Stimulated activated CD4-positive, alpha-beta T cell treated with anti-CD3 and anti-CD28 coated beads, Interleukin-4, amount 100 ng/mL, for 1 hour (primary cell): ENCODE measurements at regions not wholly inside any gene's neighbourhood (a gene's known extent, or its start where the extent isn't known, plus 50 kb on each side); places are given as distances from the start of the nearest gene placed in this dataset.
"Not testable (repeated sequence)": the region's sequence is repeated elsewhere in the genome, so short reads cannot be mapped to it uniquely, and the experiment has no call there.

Source experiments
- DNase-seq: peaks from one replicate; pipeline ENCODE4 v3.0.0-alpha.2; 2020

- no peak for DNase-seq
Observed at GRCh38 chr21:25220169-25220568, 387.1 kb downstream of the MRPL39 start.

DNA sequence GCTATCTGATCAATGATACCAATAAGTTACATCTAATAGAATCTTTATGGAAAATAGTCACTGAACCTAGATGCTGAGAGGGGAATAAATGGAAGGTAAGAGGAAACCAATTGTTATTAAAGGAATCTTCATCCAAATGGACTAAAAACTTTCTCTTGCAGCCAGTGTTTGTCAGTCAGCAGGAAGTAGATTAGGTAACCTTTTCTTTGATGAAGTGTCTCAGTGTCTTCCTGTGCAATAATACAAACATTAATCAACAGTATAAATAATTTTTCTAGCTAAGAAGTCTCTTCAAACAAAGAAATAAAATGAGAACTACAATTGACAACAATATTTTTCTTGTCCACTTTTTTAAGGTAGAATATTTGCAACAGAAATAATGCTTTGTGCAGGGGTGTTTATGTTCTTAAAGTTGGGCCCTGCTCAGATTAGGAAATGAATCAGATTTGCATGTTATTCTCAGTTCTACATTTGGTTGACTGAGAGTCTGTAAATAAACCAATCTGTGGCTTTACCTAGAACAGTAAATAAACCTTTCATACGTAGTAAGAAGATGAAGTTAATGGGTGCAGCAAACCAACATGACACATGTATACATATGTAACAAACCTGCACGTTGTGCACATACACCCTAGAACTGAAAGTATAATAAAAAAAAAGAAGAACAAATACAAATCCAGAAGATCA lies 391.4 kb downstream of the MRPL39 start:
- DNase-seq = no peak

GRCh38 chr21:25214676-25215075 lies 392.6 kb downstream of the MRPL39 start:
- DNase-seq = no peak

GRCh38 chr21:25199944-25200343 lies 407.3 kb downstream of the MRPL39 start:
- no peak for DNase-seq

- no peak for DNase-seq
Observed at GRCh38 chr21:25191141-25191540, 416.1 kb downstream of the MRPL39 start.

DNA sequence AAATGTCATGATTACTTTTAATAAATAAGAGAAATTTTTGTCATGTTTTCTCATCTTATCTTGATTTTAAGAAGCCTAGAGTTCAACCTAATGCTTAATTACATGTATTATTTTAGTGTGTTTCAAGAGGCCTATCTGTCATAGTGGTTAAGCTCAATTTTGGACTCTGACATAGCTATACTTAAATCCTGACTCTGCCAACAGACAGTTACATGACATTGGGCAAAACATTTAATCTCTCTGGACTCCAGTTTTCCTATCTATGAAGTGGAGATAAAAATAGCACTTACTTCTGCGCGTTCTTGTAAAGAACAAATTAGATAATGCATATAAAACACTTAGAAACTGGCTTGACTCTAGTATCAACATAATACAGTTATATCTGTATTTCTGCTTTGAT lies 417.8 kb downstream of the MRPL39 start:
- DNase-seq = no peak

- DNase-seq = no peak
Observed at GRCh38 chr21:25188677-25189079, 418.6 kb downstream of the MRPL39 start.

DNA sequence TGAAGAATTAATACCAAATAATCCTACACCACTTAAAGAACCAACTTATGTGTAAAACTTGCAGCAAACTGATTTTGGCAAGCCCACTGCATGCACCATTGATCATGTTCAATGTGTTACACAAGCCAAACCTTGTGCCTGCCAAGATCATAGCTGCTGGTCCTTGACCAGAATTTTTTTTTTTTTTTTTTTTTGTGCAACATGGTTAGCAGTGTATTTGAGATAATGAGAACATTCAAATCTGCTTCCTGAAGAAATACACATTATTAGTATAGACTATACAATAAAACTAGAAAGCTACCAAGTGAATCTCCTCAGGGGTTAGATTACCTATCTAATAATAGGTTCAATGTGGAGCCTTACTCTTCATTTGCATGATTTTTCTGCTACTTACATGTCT lies 421.0 kb downstream of the MRPL39 start:
- no peak for DNase-seq

DNA sequence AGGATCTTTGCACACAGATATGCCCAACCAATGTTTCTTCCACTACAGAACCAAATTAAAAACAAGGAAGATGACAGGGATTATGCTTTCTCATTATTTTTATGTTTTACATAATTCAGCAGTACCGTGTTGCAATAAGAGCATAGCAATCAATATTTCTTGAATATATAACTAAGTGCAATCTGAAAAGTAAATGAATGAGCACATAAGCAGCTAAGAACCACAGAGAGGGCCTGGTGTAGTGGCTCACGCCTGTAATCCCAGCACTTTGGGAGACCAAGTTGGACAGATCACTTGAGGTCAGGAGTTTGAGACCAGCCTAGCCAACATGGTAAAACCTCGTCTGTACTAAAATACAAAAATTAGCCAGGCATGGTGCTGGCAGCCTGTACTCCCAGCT lies 423.7 kb downstream of the MRPL39 start:
- no peak for DNase-seq

DNA sequence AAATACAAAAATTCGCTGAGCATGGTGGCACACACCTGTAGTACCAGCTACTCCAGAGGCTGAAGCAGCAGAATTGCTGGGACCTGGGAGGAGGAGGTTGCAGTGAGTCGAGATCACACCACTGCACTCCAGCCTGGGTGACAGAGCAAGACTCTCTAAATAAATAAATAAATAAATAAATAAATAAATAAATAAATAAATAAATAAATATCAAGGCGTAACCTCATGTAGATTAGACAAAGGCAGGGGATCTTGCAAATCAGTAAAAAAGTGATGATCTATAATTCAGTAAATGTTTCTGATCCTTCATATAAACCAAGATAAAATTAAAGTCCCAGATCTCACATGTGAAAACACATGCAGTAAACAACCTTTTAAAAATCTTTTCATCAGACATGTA lies 425.6 kb downstream of the MRPL39 start:
- not testable (repeated sequence) for DNase-seq

- no peak for DNase-seq
Observed at GRCh38 chr21:25179116-25179515, 428.2 kb downstream of the MRPL39 start.

DNA sequence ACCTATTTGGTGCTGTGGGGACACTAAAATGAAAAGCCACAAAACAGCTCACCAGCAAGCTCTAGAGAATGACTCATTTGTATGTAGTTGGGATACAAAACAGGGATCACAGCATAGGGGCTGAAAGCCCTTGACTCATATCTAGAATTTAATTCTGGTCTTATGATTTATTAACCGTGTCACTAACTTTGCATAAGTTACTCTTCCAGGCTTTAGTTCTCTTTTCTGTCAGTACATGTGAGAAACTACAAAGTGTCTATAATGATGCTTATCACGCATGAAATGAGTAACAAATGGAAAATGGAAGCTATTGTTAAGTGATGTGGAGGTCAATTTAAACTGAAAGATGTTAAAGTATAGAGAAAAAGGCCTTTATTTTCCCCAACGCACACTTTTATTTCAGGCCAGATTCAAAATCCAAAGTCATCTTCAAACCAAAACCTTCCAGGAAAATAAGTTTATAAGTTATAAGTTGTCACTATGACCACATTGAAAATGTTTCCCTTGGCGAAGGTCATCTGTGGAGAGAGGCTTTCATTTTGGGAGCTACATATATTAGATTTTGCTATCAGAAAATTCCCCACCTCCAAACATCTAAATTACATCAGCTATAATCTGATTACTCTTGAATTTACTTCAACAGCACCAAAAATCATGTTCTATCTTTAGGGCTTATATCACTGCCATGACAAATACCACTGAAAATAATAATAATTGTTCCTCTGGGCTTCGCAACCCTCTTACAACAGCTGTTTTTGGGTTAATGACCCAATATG lies 430.5 kb downstream of the MRPL39 start:
- DNase-seq = no peak

- no peak for DNase-seq
Observed at GRCh38 chr21:25175938-25176337, 431.3 kb downstream of the MRPL39 start.

DNA sequence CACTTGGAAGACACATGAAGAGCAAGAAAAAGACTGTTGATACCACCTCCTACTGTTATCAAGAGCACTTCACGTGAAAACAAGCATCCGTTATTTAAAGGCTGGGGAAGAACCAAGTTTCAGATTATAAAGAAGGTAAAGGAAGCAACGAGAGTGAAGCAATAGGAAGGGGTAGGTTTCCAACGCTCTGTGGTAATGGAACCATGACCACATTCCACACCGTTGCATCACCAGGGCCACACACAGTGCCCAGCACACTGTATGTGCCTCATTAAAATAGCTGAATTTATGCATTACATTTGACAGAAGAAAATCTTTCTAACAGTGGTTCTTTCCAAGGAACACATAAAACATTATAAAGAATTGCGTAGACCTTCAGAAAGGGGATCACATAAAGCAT lies 435.8 kb downstream of the MRPL39 start:
- DNase-seq = no peak

DNA sequence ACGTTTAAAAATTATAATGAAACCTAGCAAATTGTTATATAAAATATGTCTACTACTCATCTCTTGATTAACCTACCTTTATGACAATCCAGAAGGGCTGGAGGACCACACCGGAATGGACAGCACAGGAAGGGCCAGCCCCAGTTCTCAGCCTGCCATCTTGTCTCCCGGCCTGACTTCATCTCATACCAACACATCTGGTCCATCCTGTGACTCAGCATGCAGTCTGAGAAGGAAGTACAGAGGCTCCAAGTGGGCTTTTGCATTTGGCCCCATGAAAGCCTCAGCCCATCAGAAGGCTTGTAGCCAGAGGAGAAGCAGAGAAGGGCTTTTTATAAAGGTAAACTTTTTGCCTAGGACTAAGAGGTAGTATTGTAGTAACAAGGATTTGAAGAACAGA lies 436.6 kb downstream of the MRPL39 start:
- DNase-seq = no peak

GRCh38 chr21:25169370-25169769 lies 437.9 kb downstream of the MRPL39 start:
- no peak for DNase-seq

GRCh38 chr21:25166904-25167303 lies 440.4 kb downstream of the MRPL39 start:
- not testable (repeated sequence) for DNase-seq

GRCh38 chr21:25161571-25161970 lies 445.7 kb downstream of the MRPL39 start:
- DNase-seq = no peak

DNA sequence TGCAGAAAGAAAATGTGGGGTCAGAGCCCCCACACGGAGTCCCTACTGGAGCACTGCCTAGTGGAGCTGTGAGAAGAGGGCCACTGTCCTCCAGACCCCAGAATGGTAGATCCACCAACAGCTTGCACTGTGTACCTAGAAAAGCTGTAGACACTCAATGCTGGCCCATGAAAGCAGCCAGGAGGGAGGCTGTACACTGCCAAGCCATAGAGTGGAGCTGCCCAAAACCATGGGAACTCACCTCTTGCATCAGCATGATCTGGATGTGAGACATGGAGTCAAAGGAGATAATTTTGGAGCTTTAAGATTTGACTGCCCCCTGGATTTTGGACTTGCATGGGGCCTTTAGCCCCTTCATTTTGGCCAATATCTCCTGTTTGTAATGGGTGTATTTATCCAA lies 452.3 kb downstream of the MRPL39 start:
- DNase-seq = not testable (repeated sequence)

DNA sequence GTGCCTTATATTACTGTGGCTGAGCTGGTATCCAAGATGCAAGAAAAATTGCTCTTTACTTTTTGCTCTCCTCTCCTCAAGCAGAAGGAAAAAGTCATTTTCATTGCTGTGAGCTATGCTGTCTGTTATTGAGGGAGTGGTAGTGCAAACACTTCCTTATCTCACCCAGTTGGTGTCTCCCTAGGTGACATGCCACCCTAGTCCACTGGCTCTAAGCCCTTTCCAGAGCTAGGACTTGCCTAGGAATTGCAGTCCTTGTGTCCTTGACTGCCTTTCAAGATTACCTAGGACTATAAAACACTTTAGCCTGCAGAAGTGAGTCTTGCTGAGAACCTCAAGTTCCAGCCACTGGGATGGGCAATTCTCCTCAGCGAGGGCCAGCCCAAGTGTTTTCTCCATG lies 458.3 kb downstream of the MRPL39 start:
- no peak for DNase-seq

GRCh38 chr21:25139414-25139813 lies 467.9 kb downstream of the MRPL39 start:
- no peak for DNase-seq

GRCh38 chr21:25133939-25134338 lies 473.3 kb downstream of the MRPL39 start:
- DNase-seq = no peak

GRCh38 chr21:25127811-25128210 lies 479.5 kb downstream of the MRPL39 start:
- no peak for DNase-seq

DNA sequence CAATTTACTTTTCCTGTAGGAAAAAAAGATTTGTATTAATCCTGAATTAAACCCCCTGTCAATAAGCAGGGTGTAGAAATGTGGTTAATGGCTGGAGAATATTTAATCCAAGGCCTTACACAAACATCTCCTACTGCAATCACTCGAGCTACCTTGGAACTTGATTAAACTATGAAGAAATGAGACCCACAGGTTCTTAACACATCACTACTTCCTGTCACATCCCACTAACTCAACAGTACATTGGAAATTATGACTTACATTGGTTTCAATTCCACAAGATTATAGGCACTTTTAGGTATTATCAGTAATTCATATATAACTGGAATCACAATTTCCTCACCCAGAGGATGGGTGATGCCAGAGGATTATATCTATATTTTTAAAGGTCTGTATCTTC lies 480.3 kb downstream of the MRPL39 start:
- DNase-seq = no peak

DNA sequence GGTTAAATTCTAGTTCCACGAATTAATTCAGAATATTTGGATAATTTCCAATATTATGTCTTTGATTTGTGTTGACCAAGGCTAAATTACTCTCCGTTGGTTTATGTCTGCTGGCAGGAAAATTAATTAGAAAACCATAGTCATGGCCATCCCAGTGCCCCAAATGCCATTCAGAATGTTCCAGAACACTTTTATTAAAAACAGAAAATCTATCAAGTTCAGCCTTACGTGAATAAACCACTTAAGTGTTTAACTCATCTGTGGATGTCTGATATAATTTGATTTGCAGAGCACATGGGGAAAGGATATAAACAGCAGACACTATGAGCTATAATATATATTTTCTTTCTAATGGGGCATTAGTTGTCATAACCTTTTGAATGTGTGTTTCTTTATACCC lies 480.7 kb downstream of the MRPL39 start:
- no peak for DNase-seq
